ENCODE measurements at regions not wholly inside any gene's neighbourhood (a gene's known extent, or its start where the extent isn't known, plus 50 kb on each side); places are given as distances from the start of the nearest gene placed in this dataset.

DNA sequence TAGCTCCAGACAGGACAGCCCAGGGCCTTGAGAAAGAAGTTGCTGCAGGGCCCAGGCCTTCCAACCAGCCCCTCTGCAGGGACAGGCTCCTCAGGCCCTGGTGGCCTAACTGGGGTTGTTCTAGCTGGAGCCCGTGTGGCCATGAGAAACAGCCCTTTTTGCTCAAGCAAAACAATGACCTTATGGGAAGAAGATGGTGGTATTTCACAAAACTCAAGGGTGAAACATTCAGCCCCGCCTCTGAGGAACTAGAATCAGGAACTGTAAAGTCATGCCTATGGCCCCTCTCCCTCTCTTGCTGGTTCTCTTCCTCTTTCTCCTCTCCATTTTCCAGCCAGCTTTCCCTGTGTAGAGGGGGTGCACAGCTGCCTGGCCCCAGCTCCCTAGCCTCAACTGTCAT lies 273.3 kb downstream of the RPLP1 start:
- TF ChIP-seq MAX (IDR thresholded peaks at IDR 0.05) (no peak), CEBPB (IDR thresholded peaks at IDR 0.05) (no peak), TAF1 (IDR thresholded peaks at IDR 0.05; ENCODE audit: low read depth) (no peak), NFIC (IDR thresholded peaks at IDR 0.05) (no peak), EP300 (IDR thresholded peaks at IDR 0.05; ENCODE audit: borderline replicate concordance) (no peak), YY1 (IDR thresholded peaks at IDR 0.05; ENCODE audit: low read depth) (no peak), CREB1 (IDR thresholded peaks at IDR 0.05; ENCODE audit: low read depth) (no peak), TCF12 (IDR thresholded peaks at IDR 0.05; ENCODE audit: low read depth) (no peak), USF1 (IDR thresholded peaks at IDR 0.05) (no peak), RAD21 (IDR thresholded peaks at IDR 0.05; ENCODE audit: low read depth) (no peak), ZBTB7A (IDR thresholded peaks at IDR 0.05; ENCODE audit: low read depth) (no peak), FOXM1 (IDR thresholded peaks at IDR 0.05; ENCODE audit: borderline replicate concordance, low read depth) (no peak)
- TF ChIP-seq, protein P1, sequence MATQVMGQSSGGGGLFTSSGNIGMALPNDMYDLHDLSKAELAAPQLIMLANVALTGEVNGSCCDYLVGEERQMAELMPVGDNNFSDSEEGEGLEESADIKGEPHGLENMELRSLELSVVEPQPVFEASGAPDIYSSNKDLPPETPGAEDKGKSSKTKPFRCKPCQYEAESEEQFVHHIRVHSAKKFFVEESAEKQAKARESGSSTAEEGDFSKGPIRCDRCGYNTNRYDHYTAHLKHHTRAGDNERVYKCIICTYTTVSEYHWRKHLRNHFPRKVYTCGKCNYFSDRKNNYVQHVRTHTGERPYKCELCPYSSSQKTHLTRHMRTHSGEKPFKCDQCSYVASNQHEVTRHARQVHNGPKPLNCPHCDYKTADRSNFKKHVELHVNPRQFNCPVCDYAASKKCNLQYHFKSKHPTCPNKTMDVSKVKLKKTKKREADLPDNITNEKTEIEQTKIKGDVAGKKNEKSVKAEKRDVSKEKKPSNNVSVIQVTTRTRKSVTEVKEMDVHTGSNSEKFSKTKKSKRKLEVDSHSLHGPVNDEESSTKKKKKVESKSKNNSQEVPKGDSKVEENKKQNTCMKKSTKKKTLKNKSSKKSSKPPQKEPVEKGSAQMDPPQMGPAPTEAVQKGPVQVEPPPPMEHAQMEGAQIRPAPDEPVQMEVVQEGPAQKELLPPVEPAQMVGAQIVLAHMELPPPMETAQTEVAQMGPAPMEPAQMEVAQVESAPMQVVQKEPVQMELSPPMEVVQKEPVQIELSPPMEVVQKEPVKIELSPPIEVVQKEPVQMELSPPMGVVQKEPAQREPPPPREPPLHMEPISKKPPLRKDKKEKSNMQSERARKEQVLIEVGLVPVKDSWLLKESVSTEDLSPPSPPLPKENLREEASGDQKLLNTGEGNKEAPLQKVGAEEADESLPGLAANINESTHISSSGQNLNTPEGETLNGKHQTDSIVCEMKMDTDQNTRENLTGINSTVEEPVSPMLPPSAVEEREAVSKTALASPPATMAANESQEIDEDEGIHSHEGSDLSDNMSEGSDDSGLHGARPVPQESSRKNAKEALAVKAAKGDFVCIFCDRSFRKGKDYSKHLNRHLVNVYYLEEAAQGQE (IDR thresholded peaks at IDR 0.05; ENCODE audit: low read depth), result no peak

Measured in Ishikawa (cell line).